Endothelial cell (in vitro differentiated cells): ENCODE measurements at regions not wholly inside any gene's neighbourhood (a gene's known extent, or its start where the extent isn't known, plus 50 kb on each side); places are given as distances from the start of the nearest gene placed in this dataset.

Experiments used
- DNase-seq: peaks from one replicate; pipeline ENCODE4 v3.0.0; 2021; ENCODE audit warnings: low spot score
- H3K27ac Mint-ChIP-seq: one replicate; pipeline ENCODE4 v1.8.0; 2021; ENCODE audit warnings: mixed read lengths, inconsistent platforms; ENCODE audit not compliant: unreplicated experiment
- H3K27me3 Mint-ChIP-seq: one replicate; pipeline ENCODE4 v1.8.0; 2021; ENCODE audit warnings: mild to moderate bottlenecking, moderate library complexity, mixed read lengths, inconsistent platforms; ENCODE audit not compliant: unreplicated experiment
- H3K36me3 Mint-ChIP-seq: one replicate; pipeline ENCODE4 v1.8.0; 2021; ENCODE audit warnings: mild to moderate bottlenecking, low read depth, mixed read lengths, inconsistent platforms; ENCODE audit not compliant: unreplicated experiment
- H3K4me1 Mint-ChIP-seq: one replicate; pipeline ENCODE4 v1.8.0; 2021; ENCODE audit warnings: mild to moderate bottlenecking, mixed read lengths, inconsistent platforms; ENCODE audit not compliant: unreplicated experiment
- H3K4me3 Mint-ChIP-seq: one replicate; pipeline ENCODE4 v1.8.0; 2021; ENCODE audit warnings: mild to moderate bottlenecking, mixed read lengths, inconsistent platforms; ENCODE audit not compliant: unreplicated experiment
- H3K9me3 Mint-ChIP-seq: one replicate; pipeline ENCODE4 v1.8.0; 2021; ENCODE audit warnings: mixed read lengths, inconsistent platforms; ENCODE audit not compliant: unreplicated experiment
- CTCF ChIP-seq: fragments of 200-600 bp; sonication (generic); IDR thresholded peaks from one replicate; pipeline ENCODE4 v1.5.0; 2021; ENCODE audit warnings: antibody characterized with exemption; ENCODE audit not compliant: unreplicated experiment

- Mint-ChIP-seq H3K27me3 (peaks cover 2% of the 10 kb centered on the region), H3K27ac (peak overlapping the region; percentile 86), H3K4me3 (no peak overlapping the region), H3K36me3 (no peaks in the 10 kb centered on the region), H3K4me1 (peaks cover 69% of the 10 kb centered on the region), H3K9me3 (no peaks in the 10 kb centered on the region)
- no peak for TF ChIP-seq CTCF
- DNase-seq, result no peak
These were observed 428.5 kb upstream of the MGMT start for GRCh38 chr10:129038522-129038921.

GRCh38 chr10:129039406-129040370 is 427.4 kb upstream of the MGMT start:
- Mint-ChIP-seq H3K27ac (peak overlapping the region; percentile 86), H3K4me3 (peak overlapping the region; percentile 21), H3K27me3 (peaks cover 2% of the 10 kb centered on the region), H3K4me1 (peaks cover 67% of the 10 kb centered on the region), H3K36me3 (no peaks in the 10 kb centered on the region), H3K9me3 (no peaks in the 10 kb centered on the region)
- DNase-seq, result peak; percentile 50
- TF ChIP-seq CTCF, result no peak

- H3K4me1 Mint-ChIP-seq, result peaks cover 65% of the 10 kb centered on the region
- peaks cover 2% of the 10 kb centered on the region for H3K27me3 Mint-ChIP-seq
- H3K36me3 Mint-ChIP-seq, result no peaks in the 10 kb centered on the region
These were observed 426.7 kb upstream of the MGMT start for GRCh38 chr10:129040377-129040776.

GRCh38 chr10:129041916-129042315 is 425.1 kb upstream of the MGMT start:
- peaks cover 2% of the 10 kb centered on the region for H3K27me3 Mint-ChIP-seq
- no peak overlapping the region for H3K4me3 Mint-ChIP-seq
- H3K4me1 Mint-ChIP-seq, result peaks cover 59% of the 10 kb centered on the region
- no peaks in the 10 kb centered on the region for H3K9me3 Mint-ChIP-seq
- no peak for TF ChIP-seq CTCF
- no peak overlapping the region for H3K27ac Mint-ChIP-seq
- DNase-seq, result no peak
- H3K36me3 Mint-ChIP-seq, result no peaks in the 10 kb centered on the region

More at GRCh38 chr10:129040377-129040776, 426.7 kb upstream of the MGMT start:
- no peak for TF ChIP-seq CTCF
- Mint-ChIP-seq H3K4me3 (no peak overlapping the region), H3K9me3 (no peaks in the 10 kb centered on the region), H3K27ac (peak overlapping the region; percentile 81)
- no peak for DNase-seq
